ENCODE measurements at regions not wholly inside any gene's neighbourhood (a gene's known extent, or its start where the extent isn't known, plus 50 kb on each side); places are given as distances from the start of the nearest gene placed in this dataset.

GRCh38 chr6:149170564-149171452 is 146.7 kb upstream of the TAB2 start:
- Histone ChIP-seq H3K4me1 (replicated peaks in 1 of 2) (no peaks in the 10 kb centered on the region), H3K27ac (no peak overlapping the region), H3K27me3 (no peaks in the 10 kb centered on the region), H3K4me3 (no peak overlapping the region), H3K9me3 (replicated peaks in 1 of 3) (no peaks in the 10 kb centered on the region), H3K36me3 (replicated peaks in 1 of 2) (no peaks in the 10 kb centered on the region)
- no peak for TF ChIP-seq POLR2A (IDR thresholded peaks at IDR 0.05)
- no peak for TF ChIP-seq CTCF (IDR thresholded peaks at IDR 0.05)
- DNase-seq = peak in 3 of 7 donors; percentile 25 to 31 (median 28)
- intact Hi-C loops (cut with DNase I) = no loop called here
- WGBS, 4 donors = 42 to 53% (median 46%) methylated on average over 11 of the region's 11 CpGs

- Histone ChIP-seq H3K9me3 (replicated peaks in 1 of 3) (no peaks in the 10 kb centered on the region), H3K36me3 (replicated peaks in 1 of 2) (no peaks in the 10 kb centered on the region), H3K4me1 (replicated peaks in 1 of 2) (no peaks in the 10 kb centered on the region), H3K27ac (no peak overlapping the region), H3K4me3 (no peak overlapping the region), H3K27me3 (no peaks in the 10 kb centered on the region)
- TF ChIP-seq POLR2A (IDR thresholded peaks at IDR 0.05) = no peak
- no peak for TF ChIP-seq CTCF (IDR thresholded peaks at IDR 0.05)
- DNase-seq = no peak
- intact Hi-C loops (cut with DNase I) = no loop called here
Measured at GRCh38 chr6:149173222-149173621, 144.3 kb upstream of the TAB2 start.

GRCh38 chr6:149174962-149175361 is 142.6 kb upstream of the TAB2 start:
- no peak overlapping the region for H3K27ac ChIP-seq
- no peaks in the 10 kb centered on the region for H3K27me3 ChIP-seq
- H3K36me3 ChIP-seq (replicated peaks in 1 of 2) = no peaks in the 10 kb centered on the region
- no peak for TF ChIP-seq CTCF (IDR thresholded peaks at IDR 0.05)
- no peak for TF ChIP-seq POLR2A (IDR thresholded peaks at IDR 0.05)
- H3K4me3 ChIP-seq = no peak overlapping the region
- DNase-seq = no peak
- no peaks in the 10 kb centered on the region for H3K4me1 ChIP-seq (replicated peaks in 1 of 2)
- intact Hi-C loops (cut with DNase I) = no loop called here
- H3K9me3 ChIP-seq (replicated peaks in 1 of 3) = no peaks in the 10 kb centered on the region
- WGBS, 4 donors = 88 to 97% (median 91%) methylated on average over 1 of the region's 1 CpG

GRCh38 chr6:149176971-149177667 is 140.4 kb upstream of the TAB2 start:
- TF ChIP-seq POLR2A (IDR thresholded peaks at IDR 0.05) (no peak), CTCF (IDR thresholded peaks at IDR 0.05) (no peak)
- Histone ChIP-seq H3K9me3 (replicated peaks in 1 of 3) (no peaks in the 10 kb centered on the region), H3K27me3 (no peaks in the 10 kb centered on the region), H3K27ac (no peak overlapping the region), H3K36me3 (replicated peaks in 1 of 2) (no peaks in the 10 kb centered on the region), H3K4me3 (no peak overlapping the region), H3K4me1 (replicated peaks in 1 of 2) (no peaks in the 10 kb centered on the region)
- WGBS, 4 donors = 75 to 80% (median 77%) methylated on average over 8 of the region's 8 CpGs
- DNase-seq = no peak
- intact Hi-C loops (cut with DNase I) = no loop called here

Data from adrenal gland (tissue), 9 donors.